OCI-M2 (cell line): ENCODE measurements at regions not wholly inside any gene's neighbourhood (a gene's known extent, or its start where the extent isn't known, plus 50 kb on each side); places are given as distances from the start of the nearest gene placed in this dataset.
"Not testable (repeated sequence)": the region's sequence is repeated elsewhere in the genome, so short reads cannot be mapped to it uniquely, and the experiment has no call there.

ENCODE experiments used
- DNase-seq: peaks from one replicate; lab custom pipeline; 2025; ENCODE audit not compliant: unreplicated experiment; lab: John Stamatoyannopoulos, UW

- DNase-seq: no peak
Observed at GRCh38 chr9:74407166-74407565, 90.0 kb upstream of the RORB start.

DNA sequence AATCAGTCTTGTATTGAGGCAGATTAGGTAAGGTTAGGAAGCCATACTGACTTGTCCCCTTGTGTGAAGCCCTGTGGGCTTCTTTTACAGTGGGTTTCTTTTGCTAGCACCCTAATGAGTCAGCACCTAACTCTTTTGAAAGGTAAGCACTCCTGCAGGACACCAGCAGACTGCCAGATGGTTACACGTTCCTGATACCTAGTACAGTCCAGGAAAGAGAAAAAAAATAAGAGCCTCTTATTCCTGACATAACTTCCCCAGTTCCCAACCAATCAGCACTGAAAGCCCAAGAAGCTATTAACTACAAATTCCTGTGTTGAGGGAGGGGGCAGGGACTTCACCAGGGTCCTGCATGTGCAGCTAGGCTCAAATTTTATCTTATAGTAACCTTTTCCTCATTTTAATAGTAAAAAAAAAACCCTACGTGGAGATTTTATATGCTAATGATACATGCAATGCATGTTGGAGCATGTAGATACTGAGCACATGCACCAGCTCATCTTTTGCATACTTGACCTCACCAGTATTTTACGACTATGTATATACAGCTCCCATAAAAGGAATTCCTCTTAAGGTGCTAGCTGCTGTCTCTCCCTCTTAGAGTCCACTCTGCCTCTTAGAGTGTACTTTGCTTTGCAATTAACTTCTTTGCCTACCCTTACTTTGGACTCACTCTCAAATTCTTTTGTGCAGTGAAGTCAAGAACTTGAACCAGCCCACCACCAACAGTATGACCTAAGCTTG, 84.7 kb upstream of the RORB start:
- DNase-seq: no peak

DNA sequence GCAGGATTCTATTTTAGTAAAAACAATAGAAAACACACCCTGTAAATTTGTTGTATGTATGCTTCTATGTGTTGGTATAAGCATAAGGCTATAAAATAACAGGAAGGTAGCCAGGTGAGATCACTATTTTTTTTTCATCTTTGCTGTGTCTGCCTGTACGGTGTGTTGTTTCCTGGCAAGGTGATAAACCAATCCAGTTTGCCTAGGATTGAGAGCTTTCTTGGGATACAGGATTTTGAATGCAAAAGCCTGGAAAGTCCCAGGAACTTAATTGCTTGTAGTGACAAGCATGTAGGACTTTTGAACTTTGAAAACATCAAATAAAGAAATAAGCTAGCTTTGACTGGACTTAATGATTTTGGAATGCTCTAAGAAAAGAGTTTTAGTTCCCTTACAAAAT, 83.3 kb upstream of the RORB start:
- DNase-seq: no peak

DNA sequence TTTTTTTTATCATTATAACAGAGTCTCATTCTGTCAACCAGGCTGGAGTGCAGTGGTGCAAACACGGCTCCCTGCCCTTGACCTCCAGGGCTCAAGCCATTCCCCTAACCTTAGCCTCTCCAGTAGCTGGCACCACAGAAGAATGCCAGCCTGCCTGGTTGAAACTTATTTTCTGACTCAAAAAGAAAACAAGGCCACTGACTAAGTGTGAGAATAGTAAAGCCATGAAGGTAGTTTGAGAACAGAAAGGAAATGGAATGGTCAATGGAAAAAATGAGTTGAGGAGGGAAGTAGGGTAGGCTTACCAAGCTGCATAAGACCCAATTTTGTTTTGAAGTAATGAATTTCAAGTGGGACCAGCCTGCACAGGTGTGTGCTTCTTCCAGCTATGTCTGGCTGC, 82.8 kb upstream of the RORB start:
- no peak for DNase-seq

DNA sequence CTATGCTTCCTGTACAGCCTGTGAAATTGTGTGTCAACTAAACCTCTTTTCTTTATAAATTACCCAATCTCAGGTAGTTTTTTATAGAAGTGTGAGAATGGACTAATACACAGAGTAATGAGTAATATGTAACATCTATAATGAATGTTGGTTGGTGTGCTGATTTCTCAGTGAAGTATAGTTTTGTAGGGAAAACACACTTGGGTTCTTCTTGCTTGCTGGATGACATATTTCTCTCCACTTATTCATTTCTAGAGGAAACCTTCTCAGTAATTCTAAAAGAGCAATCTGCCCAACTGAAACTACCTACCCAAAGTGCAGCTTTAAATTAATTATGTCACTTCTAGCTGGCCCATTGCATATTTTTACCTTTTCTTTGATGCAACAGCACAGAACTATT, 81.1 kb upstream of the RORB start:
- no peak for DNase-seq

DNA sequence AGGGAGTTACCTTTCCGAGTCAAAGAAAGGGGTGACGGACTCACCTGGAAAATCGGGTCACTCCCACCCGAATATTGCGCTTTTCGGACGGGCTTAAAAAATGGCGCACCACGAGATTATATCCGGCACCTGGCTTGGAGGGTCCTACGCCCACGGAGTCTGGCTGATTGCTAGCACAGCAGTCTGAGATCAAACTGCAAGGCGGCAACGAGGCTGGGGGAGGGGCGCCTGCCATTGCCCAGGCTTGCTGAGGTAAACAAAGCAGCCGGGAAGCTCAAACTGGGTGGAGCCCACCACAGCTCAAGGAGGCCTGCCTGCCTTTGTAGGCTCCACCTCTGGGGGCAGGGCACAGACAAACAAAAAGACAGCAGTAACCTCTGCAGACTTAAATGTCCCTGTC, 72.6 kb upstream of the RORB start:
- DNase-seq: not testable (repeated sequence)

- DNase-seq: no peak
Observed at GRCh38 chr9:74431467-74431866, 65.7 kb upstream of the RORB start.

GRCh38 chr9:74443036-74443750, 53.9 kb upstream of the RORB start:
- DNase-seq: no peak

DNA sequence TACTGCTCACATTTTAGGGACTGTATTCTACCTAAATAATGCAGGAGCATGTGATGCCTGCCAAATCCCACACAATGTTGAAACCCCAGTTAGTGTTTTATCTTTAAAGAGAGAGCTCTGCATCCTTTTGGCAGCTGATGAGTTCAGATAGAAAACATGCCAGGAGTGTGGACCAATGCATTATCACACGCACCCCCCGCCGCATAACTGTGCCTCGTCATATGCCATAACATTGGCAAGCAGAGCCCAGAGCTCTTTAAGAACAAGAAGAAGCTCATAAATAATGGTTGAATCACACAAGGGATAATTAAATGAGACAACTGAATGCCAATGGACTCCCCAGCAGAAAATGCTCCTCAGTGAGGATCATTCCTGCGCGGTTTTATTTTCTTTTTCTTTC, 52.8 kb upstream of the RORB start:
- DNase-seq: no peak
